Lung (tissue), 11 donors: ENCODE measurements at regions not wholly inside any gene's neighbourhood (a gene's known extent, or its start where the extent isn't known, plus 50 kb on each side); places are given as distances from the start of the nearest gene placed in this dataset.

Source experiments
- ATAC-seq: fragments of 200-7000 bp; cut with Tn5 transposase; one replicate; pipeline ENCODE4 v1.9.1; 2020; ENCODE audit warnings: moderate number of reproducible peaks; ENCODE audit not compliant: insufficient read depth, low FRiP score
- DNase-seq, 3 donors: peaks; one replicate each; pipeline ENCODE4 v3.0.0-alpha.2; 2013 to 2017
- H3K27ac ChIP-seq, 2 donors: one replicate each; pipeline ENCODE4 v1.5.1; 2013; ENCODE audit warnings: mild to moderate bottlenecking in 2 of 2, moderate library complexity in 2 of 2, control low read depth in 1 of 2, inconsistent platforms in 1 of 2, low read depth in 1 of 2, low read length in 1 of 2
- H3K27me3 ChIP-seq, 3 donors: one replicate each; pipeline ENCODE4 v1.5.1; 2013; ENCODE audit warnings: low read length in 2 of 3; ENCODE audit not compliant: control insufficient read depth in 3 of 3, insufficient read depth in 3 of 3
- H3K36me3 ChIP-seq, 4 donors: one replicate each; pipeline ENCODE4 v1.5.1; 2013; ENCODE audit warnings: low read length in 4 of 4, mild to moderate bottlenecking in 1 of 4, moderate library complexity in 1 of 4; ENCODE audit not compliant: control insufficient read depth in 4 of 4, insufficient read depth in 4 of 4
- H3K4me1 ChIP-seq, 5 donors: one replicate each; pipeline ENCODE4 v1.5.1; 2013; ENCODE audit warnings: low read length in 5 of 5, mild to moderate bottlenecking in 2 of 5, moderate library complexity in 1 of 5; ENCODE audit not compliant: control insufficient read depth in 5 of 5, insufficient read depth in 5 of 5
- H3K4me3 ChIP-seq: one replicate; pipeline ENCODE4 v1.5.1; 2013; ENCODE audit warnings: mild to moderate bottlenecking, control low read depth, moderate library complexity
- H3K9ac ChIP-seq, 2 donors: one replicate each; pipeline ENCODE4 v1.5.1; 2013; ENCODE audit warnings: low read length in 2 of 2, control low read depth in 1 of 2; ENCODE audit not compliant: insufficient read depth in 1 of 2
- H3K9me3 ChIP-seq, 4 donors: one replicate each; pipeline ENCODE4 v1.5.1; 2013; ENCODE audit warnings: low read length in 3 of 4, mild to moderate bottlenecking in 1 of 4, moderate library complexity in 1 of 4; ENCODE audit not compliant: control insufficient read depth in 4 of 4, insufficient read depth in 3 of 4
- CTCF ChIP-seq: IDR thresholded peaks from 2 replicates; pipeline ENCODE4 v1.5.1; 2012; ENCODE audit warnings: mild to moderate bottlenecking; ENCODE audit errors: control extremely low read depth, extremely low read depth
- WGBS, 2 donors: extraction: QIAGEN DNeasy Blood & Tissue Kit; methylation state at CpG; one replicate each; pipeline ENCODE4 v1.1.7; 2013; 5-methylcytosine and 5-hydroxymethylcytosine counted together
- donor health status: control.
- donor health status: control.
- donor health status: Bipolar disorder and iron deficiency.
- donor health status: healthy.
- donor health status: DM: yes; HTN: yes; CAD: no.

- no peak overlapping the region for H3K4me3 ChIP-seq
- no peak for TF ChIP-seq CTCF
- no peak for DNase-seq
- no peaks in the 10 kb centered on the region for H3K27me3 ChIP-seq
- H3K9me3 ChIP-seq: no peaks in the 10 kb centered on the region
- H3K4me1 ChIP-seq: no peaks in the 10 kb centered on the region
- no peak overlapping the region for H3K27ac ChIP-seq
- no peaks in the 10 kb centered on the region for H3K36me3 ChIP-seq
- ATAC-seq: no peak
- no peak overlapping the region for H3K9ac ChIP-seq
- 65 to 75% methylated on average over 1 of the region's 1 CpG for WGBS, 2 donors
Measured at GRCh38 chr4:35918491-35918977, 325.8 kb downstream of the ARAP2 start.

- Histone ChIP-seq H3K27ac (no peak overlapping the region), H3K27me3 (no peaks in the 10 kb centered on the region), H3K4me1 (no peaks in the 10 kb centered on the region), H3K36me3 (no peaks in the 10 kb centered on the region), H3K9me3 (no peaks in the 10 kb centered on the region), H3K9ac (no peak overlapping the region), H3K4me3 (no peak overlapping the region)
- WGBS, 2 donors: 69 to 73% methylated on average over 3 of the region's 3 CpGs
- TF ChIP-seq CTCF: no peak
- ATAC-seq: no peak
- DNase-seq: no peak
Measured at GRCh38 chr4:35925806-35926205, 318.5 kb downstream of the ARAP2 start.

GRCh38 chr4:35926788-35927187 lies 317.5 kb downstream of the ARAP2 start:
- H3K4me3 ChIP-seq: no peak overlapping the region
- ATAC-seq (no peak), DNase-seq (no peak)
- no peak for TF ChIP-seq CTCF
- H3K27ac ChIP-seq: no peak overlapping the region
- H3K9me3 ChIP-seq: no peaks in the 10 kb centered on the region
- H3K9ac ChIP-seq: no peak overlapping the region
- no peaks in the 10 kb centered on the region for H3K27me3 ChIP-seq
- H3K4me1 ChIP-seq: no peaks in the 10 kb centered on the region
- WGBS, 2 donors: 81 to 88% methylated on average over 3 of the region's 3 CpGs
- no peaks in the 10 kb centered on the region for H3K36me3 ChIP-seq

- WGBS, 2 donors: 35 to 56% methylated on average over 3 of the region's 3 CpGs
- H3K27ac ChIP-seq: no peak overlapping the region
- no peak overlapping the region for H3K4me3 ChIP-seq
- no peaks in the 10 kb centered on the region for H3K36me3 ChIP-seq
- H3K4me1 ChIP-seq: peaks cover 0 to 4% (median 0%) of the 10 kb centered on the region in 5 donors
- ATAC-seq (no peak), DNase-seq (no peak)
- no peak overlapping the region for H3K9ac ChIP-seq
- H3K9me3 ChIP-seq: no peaks in the 10 kb centered on the region
- H3K27me3 ChIP-seq: no peaks in the 10 kb centered on the region
- no peak for TF ChIP-seq CTCF
Measured at GRCh38 chr4:35933901-35934300, 310.4 kb downstream of the ARAP2 start.
